ENCODE measurements at regions not wholly inside any gene's neighbourhood (a gene's known extent, or its start where the extent isn't known, plus 50 kb on each side); places are given as distances from the start of the nearest gene placed in this dataset.

GRCh38 chr5:99059685-99060084 is 130.9 kb upstream of the CHD1 start:
- H3K9me3 ChIP-seq (ENCODE audit: insufficient read depth, low read length, severe bottlenecking) = no peaks in the 10 kb centered on the region
- H3K27me3 ChIP-seq (ENCODE audit: insufficient read depth, low read length, poor library complexity) = peaks cover 5% of the 10 kb centered on the region
- no peak overlapping the region for H2AFZ ChIP-seq (ENCODE audit: low read depth, low read length)
- peaks cover 4% of the 10 kb centered on the region; the same call in 1 of the 2 replicates for H3K4me1 ChIP-seq (ENCODE audit: insufficient read depth, low read length)
- no peak overlapping the region for H3K27ac ChIP-seq (ENCODE audit: low read length)
- H3K4me3 ChIP-seq (ENCODE audit: low read depth in 1 of 2, low read length in 2 of 2) = no peak overlapping the region
- no peaks in the 10 kb centered on the region for H3K36me3 ChIP-seq (ENCODE audit: insufficient read depth, low read length)
- DNase-seq (no peak), ATAC-seq (ENCODE audit: insufficient read depth, low read depth) (no peak)
- no peak overlapping the region for H3K9ac ChIP-seq (ENCODE audit: low read depth, low read length)
- H4K20me1 ChIP-seq (ENCODE audit: insufficient read depth, low read length) = no peaks in the 10 kb centered on the region
- no peaks in the 10 kb centered on the region for H3K79me2 ChIP-seq (ENCODE audit: insufficient read depth, low read length)
- no peak overlapping the region for H3K4me2 ChIP-seq (ENCODE audit: insufficient read depth, low read length)
- no peak for TF ChIP-seq EZH2 (IDR thresholded peaks at IDR 0.05; ENCODE audit: borderline replicate concordance, low read depth, low read length, severe bottlenecking)
- no peak for TF ChIP-seq CTCF (IDR thresholded peaks at IDR 0.05; ENCODE audit: borderline replicate concordance, extremely low read depth, low read length, poor library complexity, severe bottlenecking)

- no peak for TF ChIP-seq EZH2 (IDR thresholded peaks at IDR 0.05; ENCODE audit: borderline replicate concordance, low read depth, low read length, severe bottlenecking)
- TF ChIP-seq CTCF (IDR thresholded peaks at IDR 0.05; ENCODE audit: borderline replicate concordance, extremely low read depth, low read length, poor library complexity, severe bottlenecking) = no peak
- peak overlapping the region; percentile 22; the same call in 1 of the 2 replicates for H2AFZ ChIP-seq (ENCODE audit: low read depth, low read length)
- H3K27me3 ChIP-seq (ENCODE audit: insufficient read depth, low read length, poor library complexity) = no peaks in the 10 kb centered on the region
- no peaks in the 10 kb centered on the region for H3K36me3 ChIP-seq (ENCODE audit: insufficient read depth, low read length)
- no peaks in the 10 kb centered on the region for H3K9me3 ChIP-seq (ENCODE audit: insufficient read depth, low read length, severe bottlenecking)
- H3K9ac ChIP-seq (ENCODE audit: low read depth, low read length) = no peak overlapping the region
- H3K79me2 ChIP-seq (ENCODE audit: insufficient read depth, low read length) = no peaks in the 10 kb centered on the region
- no peak for ATAC-seq (ENCODE audit: insufficient read depth, low read depth)
- H3K27ac ChIP-seq (ENCODE audit: low read length) = no peak overlapping the region
- H3K4me1 ChIP-seq (ENCODE audit: insufficient read depth, low read length) = peaks cover 4% of the 10 kb centered on the region; the same call in 1 of the 2 replicates
- no peak overlapping the region for H3K4me2 ChIP-seq (ENCODE audit: insufficient read depth, low read length)
- DNase-seq = no peak
- H4K20me1 ChIP-seq (ENCODE audit: insufficient read depth, low read length) = no peaks in the 10 kb centered on the region
- no peak overlapping the region for H3K4me3 ChIP-seq (ENCODE audit: low read depth in 1 of 2, low read length in 2 of 2)
These were observed 129.7 kb upstream of the CHD1 start for GRCh38 chr5:99058466-99058865.

- no peak for ATAC-seq (ENCODE audit: insufficient read depth, low read depth)
- H2AFZ ChIP-seq (ENCODE audit: low read depth, low read length) = no peak overlapping the region
These were observed 126.2 kb upstream of the CHD1 start for GRCh38 chr5:99054972-99055371.

More at GRCh38 chr5:99054972-99055371, 126.2 kb upstream of the CHD1 start:
- Histone ChIP-seq H3K4me2 (ENCODE audit: insufficient read depth, low read length) (no peak overlapping the region), H3K27me3 (ENCODE audit: insufficient read depth, low read length, poor library complexity) (no peaks in the 10 kb centered on the region), H3K79me2 (ENCODE audit: insufficient read depth, low read length) (no peaks in the 10 kb centered on the region), H4K20me1 (ENCODE audit: insufficient read depth, low read length) (no peaks in the 10 kb centered on the region), H3K9ac (ENCODE audit: low read depth, low read length) (no peak overlapping the region), H3K4me1 (ENCODE audit: insufficient read depth, low read length) (peaks cover under 1% of the 10 kb centered on the region; the same call in 1 of the 2 replicates), H3K36me3 (ENCODE audit: insufficient read depth, low read length) (no peaks in the 10 kb centered on the region), H3K4me3 (ENCODE audit: low read depth in 1 of 2, low read length in 2 of 2) (no peak overlapping the region), H3K9me3 (ENCODE audit: insufficient read depth, low read length, severe bottlenecking) (no peaks in the 10 kb centered on the region), H3K27ac (ENCODE audit: low read length) (no peak overlapping the region)
- DNase-seq = no peak
- TF ChIP-seq CTCF (IDR thresholded peaks at IDR 0.05; ENCODE audit: borderline replicate concordance, extremely low read depth, low read length, poor library complexity, severe bottlenecking) (no peak), EZH2 (IDR thresholded peaks at IDR 0.05; ENCODE audit: borderline replicate concordance, low read depth, low read length, severe bottlenecking) (no peak)
